ENCODE measurements at regions not wholly inside any gene's neighbourhood (a gene's known extent, or its start where the extent isn't known, plus 50 kb on each side); places are given as distances from the start of the nearest gene placed in this dataset.

DNA sequence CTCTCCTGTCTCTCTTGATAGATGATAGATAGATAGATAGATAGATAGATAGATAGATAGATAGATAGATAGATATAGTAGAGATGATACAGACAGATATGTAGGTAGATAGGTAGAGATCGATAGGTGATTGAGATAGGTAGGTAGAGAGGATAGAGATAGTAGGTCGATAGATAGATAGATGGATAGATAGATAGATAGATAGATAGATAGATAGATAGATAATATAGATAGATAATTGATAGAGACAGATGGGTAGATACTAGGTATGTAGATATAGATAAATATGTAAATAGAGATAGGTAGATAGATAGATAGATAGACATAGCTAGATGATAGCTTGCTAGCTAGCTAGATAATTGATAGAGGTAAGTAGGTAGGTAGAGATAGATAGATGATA is 1154.2 kb upstream of the AUTS2 start:
- FAIRE-seq: no peak
- Histone ChIP-seq H3K4me1 (ENCODE audit: control insufficient read depth in 3 of 3, insufficient read depth in 2 of 3, low read depth in 1 of 3, low read length in 2 of 3) (no peaks in the 10 kb centered on the region), H3K27ac (ENCODE audit: low read depth in 1 of 3, low read length in 2 of 3) (no peak overlapping the region), H3K27me3 (ENCODE audit: control insufficient read depth in 3 of 3, insufficient read depth in 3 of 3, low read length in 3 of 3) (no peaks in the 10 kb centered on the region), H3K4me3 (ENCODE audit: low read depth in 1 of 3, low read length in 3 of 3) (no peak overlapping the region), H3K9me3 (ENCODE audit: control insufficient read depth in 2 of 2, insufficient read depth in 1 of 2, low read depth in 1 of 2, low read length in 1 of 2) (no peaks in the 10 kb centered on the region), H3K36me3 (ENCODE audit: control insufficient read depth in 3 of 3, insufficient read depth in 2 of 3, low read depth in 1 of 3, low read length in 3 of 3) (no peaks in the 10 kb centered on the region)
- no peak for DNase-seq
- WGBS, 3 donors: 70 to 88% (median 75%) methylated on average over 2 of the region's 2 CpGs

DNA sequence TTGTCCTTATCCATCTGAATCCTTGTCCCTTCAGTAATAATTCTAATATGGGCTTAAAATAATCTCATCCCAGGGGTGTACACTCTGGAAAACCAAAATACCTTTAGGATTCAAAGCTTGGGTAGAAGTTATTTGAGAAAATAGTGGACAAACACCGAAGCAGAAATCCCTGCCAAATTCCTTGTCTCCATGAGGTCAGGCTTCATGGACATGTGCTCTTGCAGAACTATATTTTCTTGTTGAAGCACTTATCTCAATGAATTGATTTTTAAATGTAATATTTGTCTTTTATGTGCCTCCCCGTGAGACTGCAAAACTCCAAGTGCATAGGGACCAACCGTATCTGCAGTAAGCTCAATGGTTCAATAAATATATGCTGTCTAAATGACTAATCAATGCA is 1153.3 kb upstream of the AUTS2 start:
- Histone ChIP-seq H3K4me3 (ENCODE audit: low read depth in 1 of 3, low read length in 3 of 3) (no peak overlapping the region), H3K36me3 (ENCODE audit: control insufficient read depth in 3 of 3, insufficient read depth in 2 of 3, low read depth in 1 of 3, low read length in 3 of 3) (no peaks in the 10 kb centered on the region), H3K27ac (ENCODE audit: low read depth in 1 of 3, low read length in 2 of 3) (no peak overlapping the region), H3K27me3 (ENCODE audit: control insufficient read depth in 3 of 3, insufficient read depth in 3 of 3, low read length in 3 of 3) (no peaks in the 10 kb centered on the region), H3K9me3 (ENCODE audit: control insufficient read depth in 2 of 2, insufficient read depth in 1 of 2, low read depth in 1 of 2, low read length in 1 of 2) (no peaks in the 10 kb centered on the region), H3K4me1 (ENCODE audit: control insufficient read depth in 3 of 3, insufficient read depth in 2 of 3, low read depth in 1 of 3, low read length in 2 of 3) (no peaks in the 10 kb centered on the region)
- WGBS, 3 donors: 62 to 82% (median 75%) methylated on average over 3 of the region's 3 CpGs
- DNase-seq: no peak
- FAIRE-seq: no peak

DNA sequence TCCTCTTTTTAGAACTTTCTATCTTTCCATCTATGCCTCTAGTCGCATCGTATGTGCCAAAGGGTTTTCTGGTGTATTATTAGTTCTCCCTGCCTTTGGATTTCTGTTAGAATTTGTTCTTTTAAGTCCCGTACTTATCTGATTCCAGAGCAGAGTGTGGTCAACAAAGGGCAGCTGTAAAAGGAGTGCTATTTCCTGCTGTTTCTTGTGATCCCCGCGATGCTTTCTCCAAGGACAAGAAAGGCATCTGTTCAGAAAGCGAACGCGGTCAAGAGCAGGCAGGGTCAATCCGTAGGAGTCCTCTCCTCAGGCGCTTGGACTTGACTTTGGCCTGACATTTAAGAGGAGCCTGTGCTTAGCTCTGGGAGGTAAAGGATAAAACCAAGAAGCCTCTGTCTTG is 1152.1 kb upstream of the AUTS2 start:
- Histone ChIP-seq H3K27me3 (ENCODE audit: control insufficient read depth in 3 of 3, insufficient read depth in 3 of 3, low read length in 3 of 3) (no peaks in the 10 kb centered on the region), H3K4me1 (ENCODE audit: control insufficient read depth in 3 of 3, insufficient read depth in 2 of 3, low read depth in 1 of 3, low read length in 2 of 3) (no peaks in the 10 kb centered on the region), H3K36me3 (ENCODE audit: control insufficient read depth in 3 of 3, insufficient read depth in 2 of 3, low read depth in 1 of 3, low read length in 3 of 3) (no peaks in the 10 kb centered on the region), H3K4me3 (ENCODE audit: low read depth in 1 of 3, low read length in 3 of 3) (no peak overlapping the region), H3K9me3 (ENCODE audit: control insufficient read depth in 2 of 2, insufficient read depth in 1 of 2, low read depth in 1 of 2, low read length in 1 of 2) (peaks cover 0 to 2% of the 10 kb centered on the region in 2 donors), H3K27ac (ENCODE audit: low read depth in 1 of 3, low read length in 2 of 3) (no peak overlapping the region)
- 63 to 68% (median 65%) methylated on average over 10 of the region's 10 CpGs for WGBS, 3 donors
- DNase-seq (no peak), FAIRE-seq (no peak)

DNA sequence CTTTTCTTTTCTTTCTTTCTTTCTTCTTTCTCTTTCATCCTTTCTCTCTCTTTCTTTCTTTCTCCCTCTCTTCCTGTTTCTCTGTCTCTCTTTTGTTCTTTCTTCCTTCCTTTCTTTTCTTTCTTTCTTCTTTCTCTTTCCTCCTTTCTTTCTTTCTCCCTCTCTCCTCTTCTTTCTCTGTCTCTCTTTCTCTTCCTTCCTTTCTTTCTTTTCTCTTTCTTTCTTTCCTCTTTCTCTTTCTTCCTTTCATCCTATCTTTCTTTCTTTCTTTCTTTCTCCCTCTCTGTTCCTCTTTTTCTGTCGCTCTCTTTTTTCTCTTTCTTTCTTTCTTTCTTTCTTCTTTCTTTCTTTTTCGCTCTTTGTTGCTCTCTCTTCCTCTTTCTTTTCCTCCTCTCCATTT is 1149.2 kb upstream of the AUTS2 start:
- Histone ChIP-seq H3K4me3 (ENCODE audit: low read depth in 1 of 3, low read length in 3 of 3) (no peak overlapping the region), H3K27ac (ENCODE audit: low read depth in 1 of 3, low read length in 2 of 3) (no peak overlapping the region), H3K36me3 (ENCODE audit: control insufficient read depth in 3 of 3, insufficient read depth in 2 of 3, low read depth in 1 of 3, low read length in 3 of 3) (no peaks in the 10 kb centered on the region), H3K9me3 (ENCODE audit: control insufficient read depth in 2 of 2, insufficient read depth in 1 of 2, low read depth in 1 of 2, low read length in 1 of 2) (peaks cover 0 to 2% of the 10 kb centered on the region in 2 donors), H3K4me1 (ENCODE audit: control insufficient read depth in 3 of 3, insufficient read depth in 2 of 3, low read depth in 1 of 3, low read length in 2 of 3) (no peaks in the 10 kb centered on the region), H3K27me3 (ENCODE audit: control insufficient read depth in 3 of 3, insufficient read depth in 3 of 3, low read length in 3 of 3) (no peaks in the 10 kb centered on the region)
- 83 to 87% (median 85%) methylated on average over 1 to 2 of the region's 2 CpGs for WGBS, 3 donors
- DNase-seq (no peak), FAIRE-seq (no peak)

DNA sequence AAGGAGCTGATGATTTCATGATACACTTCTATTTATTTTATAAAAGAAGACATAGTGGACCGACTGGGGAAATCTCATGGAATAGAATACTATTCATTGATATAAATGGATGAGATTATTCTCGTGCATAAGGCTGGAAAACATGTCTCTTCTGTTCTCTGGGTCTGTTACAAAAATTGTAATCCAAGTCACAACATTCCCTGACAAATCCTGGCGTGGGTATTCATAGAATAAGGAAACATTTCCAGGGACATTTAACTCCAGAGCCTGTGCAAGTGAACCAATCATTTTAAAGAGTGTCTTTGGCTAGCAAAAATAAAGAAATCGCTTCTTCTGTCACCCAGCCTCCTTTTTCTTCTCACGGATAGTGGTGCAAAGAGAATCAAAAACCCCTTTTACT is 1148.5 kb upstream of the AUTS2 start:
- WGBS, 3 donors: 73 to 81% (median 75%) methylated on average over 5 of the region's 5 CpGs
- Histone ChIP-seq H3K9me3 (ENCODE audit: control insufficient read depth in 2 of 2, insufficient read depth in 1 of 2, low read depth in 1 of 2, low read length in 1 of 2) (peaks cover 0 to 2% of the 10 kb centered on the region in 2 donors), H3K4me3 (ENCODE audit: low read depth in 1 of 3, low read length in 3 of 3) (no peak overlapping the region), H3K36me3 (ENCODE audit: control insufficient read depth in 3 of 3, insufficient read depth in 2 of 3, low read depth in 1 of 3, low read length in 3 of 3) (no peaks in the 10 kb centered on the region), H3K27ac (ENCODE audit: low read depth in 1 of 3, low read length in 2 of 3) (no peak overlapping the region), H3K27me3 (ENCODE audit: control insufficient read depth in 3 of 3, insufficient read depth in 3 of 3, low read length in 3 of 3) (no peaks in the 10 kb centered on the region), H3K4me1 (ENCODE audit: control insufficient read depth in 3 of 3, insufficient read depth in 2 of 3, low read depth in 1 of 3, low read length in 2 of 3) (no peaks in the 10 kb centered on the region)
- FAIRE-seq: no peak
- no peak for DNase-seq

DNA sequence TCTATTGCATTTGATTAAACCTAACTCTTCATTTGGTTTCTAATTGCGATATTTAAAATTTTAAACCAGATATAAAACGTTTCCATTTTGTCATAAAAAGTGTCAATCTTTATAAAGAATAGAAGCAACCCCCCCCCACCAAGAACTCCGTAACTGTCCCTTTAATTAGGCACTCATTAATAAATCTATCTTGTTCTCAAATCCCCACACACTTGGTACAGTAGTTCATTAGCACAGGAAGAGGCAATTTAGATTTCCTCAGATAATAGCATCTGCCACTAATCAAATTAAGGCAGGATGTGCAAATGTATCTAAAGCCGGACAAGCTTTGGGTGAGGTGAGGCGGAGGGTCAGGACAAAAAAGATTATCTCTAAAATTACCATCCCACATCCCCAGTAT is 1143.3 kb upstream of the AUTS2 start:
- 64 to 75% (median 67%) methylated on average over 5 of the region's 5 CpGs for WGBS, 3 donors
- Histone ChIP-seq H3K4me3 (ENCODE audit: low read depth in 1 of 3, low read length in 3 of 3) (no peak overlapping the region), H3K9me3 (ENCODE audit: control insufficient read depth in 2 of 2, insufficient read depth in 1 of 2, low read depth in 1 of 2, low read length in 1 of 2) (peaks cover 0 to 2% of the 10 kb centered on the region in 2 donors), H3K4me1 (ENCODE audit: control insufficient read depth in 3 of 3, insufficient read depth in 2 of 3, low read depth in 1 of 3, low read length in 2 of 3) (no peaks in the 10 kb centered on the region), H3K27ac (ENCODE audit: low read depth in 1 of 3, low read length in 2 of 3) (no peak overlapping the region), H3K27me3 (ENCODE audit: control insufficient read depth in 3 of 3, insufficient read depth in 3 of 3, low read length in 3 of 3) (no peaks in the 10 kb centered on the region), H3K36me3 (ENCODE audit: control insufficient read depth in 3 of 3, insufficient read depth in 2 of 3, low read depth in 1 of 3, low read length in 3 of 3) (no peaks in the 10 kb centered on the region)
- DNase-seq (no peak), FAIRE-seq (no peak)

DNA sequence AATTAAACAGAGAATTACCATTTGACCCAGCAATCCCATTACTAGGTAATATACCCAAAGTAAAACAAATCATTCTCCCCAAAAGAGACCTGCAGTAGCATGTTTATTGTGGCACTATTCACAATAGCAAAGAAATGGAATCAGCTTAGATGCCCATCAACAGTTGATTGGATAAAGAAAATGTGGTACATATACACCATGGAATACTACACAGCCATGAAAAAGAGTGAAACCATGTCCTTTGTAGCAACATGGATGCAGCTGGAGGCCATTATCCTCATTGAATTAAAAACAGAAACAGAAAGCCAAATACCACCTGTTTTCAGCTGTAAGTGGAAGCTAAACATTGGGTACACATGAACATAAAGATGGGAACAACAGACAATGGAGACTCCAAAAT is 1141.8 kb upstream of the AUTS2 start:
- no peak overlapping the region for H3K4me3 ChIP-seq (ENCODE audit: low read depth in 1 of 3, low read length in 3 of 3)
- H3K27me3 ChIP-seq (ENCODE audit: control insufficient read depth in 3 of 3, insufficient read depth in 3 of 3, low read length in 3 of 3): no peaks in the 10 kb centered on the region
- no peak for DNase-seq
- FAIRE-seq: no peak
- H3K4me1 ChIP-seq (ENCODE audit: control insufficient read depth in 3 of 3, insufficient read depth in 2 of 3, low read depth in 1 of 3, low read length in 2 of 3): no peaks in the 10 kb centered on the region
- H3K9me3 ChIP-seq (ENCODE audit: control insufficient read depth in 2 of 2, insufficient read depth in 1 of 2, low read depth in 1 of 2, low read length in 1 of 2): no peaks in the 10 kb centered on the region
- no peaks in the 10 kb centered on the region for H3K36me3 ChIP-seq (ENCODE audit: control insufficient read depth in 3 of 3, insufficient read depth in 2 of 3, low read depth in 1 of 3, low read length in 3 of 3)
- H3K27ac ChIP-seq (ENCODE audit: low read depth in 1 of 3, low read length in 2 of 3): no peak overlapping the region

DNA sequence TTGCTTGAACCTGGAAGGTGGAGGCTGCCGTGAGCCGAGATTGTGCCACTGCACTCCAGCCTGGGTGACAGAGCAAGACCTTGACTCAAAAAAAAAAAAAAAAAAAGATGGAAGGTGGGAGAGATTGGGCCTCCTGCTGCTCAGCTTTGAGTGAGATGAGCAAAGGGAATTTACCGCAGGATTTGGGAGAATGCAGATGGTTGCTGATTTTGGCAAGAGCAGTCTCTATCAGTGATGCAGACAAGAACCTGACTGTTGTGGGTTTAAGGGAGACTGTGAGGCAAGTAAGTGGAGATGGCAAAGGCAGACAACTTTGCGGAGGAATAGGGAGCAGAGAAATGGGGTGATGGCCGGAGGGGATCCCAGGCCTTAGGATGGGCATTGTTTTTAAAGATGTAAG is 1140.8 kb upstream of the AUTS2 start:
- Histone ChIP-seq H3K4me3 (ENCODE audit: low read depth in 1 of 3, low read length in 3 of 3) (no peak overlapping the region), H3K4me1 (ENCODE audit: control insufficient read depth in 3 of 3, insufficient read depth in 2 of 3, low read depth in 1 of 3, low read length in 2 of 3) (no peaks in the 10 kb centered on the region), H3K27ac (ENCODE audit: low read depth in 1 of 3, low read length in 2 of 3) (no peak overlapping the region), H3K9me3 (ENCODE audit: control insufficient read depth in 2 of 2, insufficient read depth in 1 of 2, low read depth in 1 of 2, low read length in 1 of 2) (no peaks in the 10 kb centered on the region), H3K36me3 (ENCODE audit: control insufficient read depth in 3 of 3, insufficient read depth in 2 of 3, low read depth in 1 of 3, low read length in 3 of 3) (no peaks in the 10 kb centered on the region), H3K27me3 (ENCODE audit: control insufficient read depth in 3 of 3, insufficient read depth in 3 of 3, low read length in 3 of 3) (no peaks in the 10 kb centered on the region)
- WGBS, 3 donors: 89 to 93% (median 90%) methylated on average over 5 of the region's 5 CpGs
- no peak for DNase-seq
- FAIRE-seq: no peak

DNA sequence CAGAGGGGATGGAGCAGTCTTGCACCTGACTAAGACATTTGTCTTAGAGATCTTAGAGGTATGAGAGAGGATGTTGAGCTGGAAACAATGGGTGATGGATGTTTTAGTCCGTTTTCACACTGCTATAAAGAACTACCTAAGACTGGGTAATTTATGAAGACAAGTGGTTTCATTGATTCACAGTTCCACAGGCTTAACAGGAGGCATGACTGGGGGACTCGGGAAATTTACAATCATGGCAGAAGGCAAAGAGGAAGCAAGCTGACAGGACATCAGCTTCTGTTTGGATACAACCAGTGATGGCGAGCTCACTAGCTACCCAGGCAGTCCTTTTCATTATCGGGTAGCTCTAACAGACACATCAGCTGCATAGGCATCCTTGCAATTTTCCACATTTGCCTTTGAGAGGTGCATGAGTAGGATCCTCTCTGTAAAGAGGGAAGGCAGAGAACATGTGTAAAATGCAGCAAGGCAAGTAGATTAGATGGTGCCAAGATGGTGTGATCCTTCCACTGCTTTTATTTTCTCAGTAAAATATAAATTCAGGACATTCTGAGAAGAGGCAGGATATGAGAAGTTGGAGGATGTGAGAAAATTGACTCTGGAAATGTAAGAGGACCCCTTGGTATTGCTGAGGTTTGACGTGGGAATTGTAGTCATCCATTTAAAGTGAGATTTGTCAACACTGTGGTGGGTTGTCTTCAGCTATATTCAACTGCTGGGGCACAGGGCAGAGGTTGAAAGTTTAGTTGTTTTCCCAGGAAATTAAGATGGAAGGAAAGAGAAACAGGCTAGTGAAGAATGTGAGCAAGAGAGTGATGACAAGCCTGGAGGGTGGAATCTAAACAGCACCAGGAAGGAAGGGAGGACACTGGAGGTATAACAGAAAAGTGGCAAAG is 1140.0 kb upstream of the AUTS2 start:
- Histone ChIP-seq H3K9me3 (ENCODE audit: control insufficient read depth in 2 of 2, insufficient read depth in 1 of 2, low read depth in 1 of 2, low read length in 1 of 2) (no peaks in the 10 kb centered on the region), H3K4me1 (ENCODE audit: control insufficient read depth in 3 of 3, insufficient read depth in 2 of 3, low read depth in 1 of 3, low read length in 2 of 3) (no peaks in the 10 kb centered on the region), H3K4me3 (ENCODE audit: low read depth in 1 of 3, low read length in 3 of 3) (no peak overlapping the region), H3K36me3 (ENCODE audit: control insufficient read depth in 3 of 3, insufficient read depth in 2 of 3, low read depth in 1 of 3, low read length in 3 of 3) (no peaks in the 10 kb centered on the region), H3K27me3 (ENCODE audit: control insufficient read depth in 3 of 3, insufficient read depth in 3 of 3, low read length in 3 of 3) (no peaks in the 10 kb centered on the region), H3K27ac (ENCODE audit: low read depth in 1 of 3, low read length in 2 of 3) (no peak overlapping the region)
- DNase-seq (no peak), FAIRE-seq (no peak)
- WGBS, 3 donors: 69 to 75% (median 71%) methylated on average over 5 of the region's 5 CpGs

Data from small intestine (tissue), 7 donors.